H9 (cell line): ENCODE measurements at regions not wholly inside any gene's neighbourhood (a gene's known extent, or its start where the extent isn't known, plus 50 kb on each side); places are given as distances from the start of the nearest gene placed in this dataset.

Source experiments
- DNase-seq: peaks from one replicate; pipeline ENCODE4 v3.0.0-alpha.2; 2017
- H2AFZ ChIP-seq: one replicate; pipeline ENCODE4 v1.6.1; 2013; ENCODE audit warnings: mild to moderate bottlenecking, low read length, control low read depth, moderate library complexity
- H2AK5ac ChIP-seq: 2 replicates; pipeline ENCODE4 v1.6.1; 2013; ENCODE audit warnings: low read length, control low read depth, mixed read lengths; ENCODE audit not compliant: insufficient read length
- H2BK120ac ChIP-seq: one replicate; pipeline ENCODE4 v1.6.1; 2013; ENCODE audit warnings: low read depth, mild to moderate bottlenecking, low read length, control low read depth, inconsistent platforms; ENCODE audit not compliant: poor library complexity, severe bottlenecking
- H2BK12ac ChIP-seq: 2 replicates; pipeline ENCODE4 v1.6.1; 2013; ENCODE audit warnings: low read length, control low read depth, mixed read lengths, low read depth; ENCODE audit not compliant: insufficient read length
- H2BK15ac ChIP-seq: 2 replicates; pipeline ENCODE4 v1.6.1; 2013; ENCODE audit warnings: low read depth, low read length, control low read depth
- H2BK20ac ChIP-seq: one replicate; pipeline ENCODE4 v1.6.1; 2013; ENCODE audit warnings: low read depth, mild to moderate bottlenecking, low read length, control low read depth, inconsistent platforms; ENCODE audit not compliant: poor library complexity, severe bottlenecking
- H2BK5ac ChIP-seq: 2 replicates; pipeline ENCODE4 v1.6.1; 2013; ENCODE audit warnings: low read length, control low read depth, mixed read lengths; ENCODE audit not compliant: insufficient read length
- H3K14ac ChIP-seq: 2 replicates; pipeline ENCODE4 v1.6.1; 2013; ENCODE audit warnings: low read length, control low read depth; ENCODE audit not compliant: insufficient read depth
- H3K18ac ChIP-seq: 2 replicates; pipeline ENCODE4 v1.6.1; 2013; ENCODE audit warnings: low read depth, mild to moderate bottlenecking, mixed read lengths, low read length, control low read depth; ENCODE audit not compliant: insufficient read length
- H3K23ac ChIP-seq: 2 replicates; pipeline ENCODE4 v1.6.1; 2013; ENCODE audit warnings: low read length, control low read depth, mixed read lengths, low read depth; ENCODE audit not compliant: insufficient read length
- H3K23me2 ChIP-seq: 2 replicates; pipeline ENCODE4 v1.6.1; 2013; ENCODE audit warnings: low read depth, mild to moderate bottlenecking, mixed read lengths, low read length, control low read depth; ENCODE audit not compliant: insufficient read length, poor library complexity, severe bottlenecking
- H3K27ac ChIP-seq: 2 replicates; pipeline ENCODE4 v1.5.1; 2013; ENCODE audit warnings: low read length, control low read depth, mixed read lengths, low read depth; ENCODE audit not compliant: insufficient read length
- H3K27me3 ChIP-seq: 2 replicates; pipeline ENCODE4 v1.6.1; 2013; ENCODE audit warnings: low read length, control low read depth, inconsistent platforms; ENCODE audit not compliant: insufficient read depth
- H3K4ac ChIP-seq: 2 replicates; pipeline ENCODE4 v1.6.1; 2013; ENCODE audit warnings: low read depth, mild to moderate bottlenecking, control low read depth, inconsistent platforms, low read length, moderate library complexity
- H3K4me1 ChIP-seq: 2 replicates; pipeline ENCODE4 v1.6.1; 2013; ENCODE audit warnings: low read length, control low read depth, inconsistent platforms; ENCODE audit not compliant: insufficient read depth
- H3K4me2 ChIP-seq: 2 replicates; pipeline ENCODE4 v1.6.1; 2013; ENCODE audit warnings: low read length, control low read depth, mixed read lengths; ENCODE audit not compliant: insufficient read length, insufficient read depth
- H3K56ac ChIP-seq: 2 replicates; pipeline ENCODE4 v1.6.1; 2013; ENCODE audit warnings: low read depth, mild to moderate bottlenecking, mixed read lengths, low read length, control low read depth; ENCODE audit not compliant: insufficient read length
- H3K79me1 ChIP-seq: 2 replicates; pipeline ENCODE4 v1.6.1; 2013; ENCODE audit warnings: low read depth, mild to moderate bottlenecking, moderate library complexity, low read length, control low read depth, inconsistent platforms; ENCODE audit not compliant: insufficient read depth, poor library complexity, severe bottlenecking
- H3K79me2 ChIP-seq: 2 replicates; pipeline ENCODE4 v1.6.1; 2013; ENCODE audit warnings: low read length, control low read depth, inconsistent platforms; ENCODE audit not compliant: insufficient read depth
- H3K9ac ChIP-seq: 2 replicates; pipeline ENCODE4 v1.6.1; 2013; ENCODE audit warnings: low read length, control low read depth, mixed read lengths; ENCODE audit not compliant: insufficient read length; ENCODE audit errors: extremely low read depth
- H3K9me3 ChIP-seq: one replicate; pipeline ENCODE4 v1.6.1; 2013; ENCODE audit warnings: low read depth, low read length, inconsistent platforms; ENCODE audit not compliant: control insufficient read depth
- H3T11ph ChIP-seq: one replicate; pipeline ENCODE4 v1.6.1; 2013; ENCODE audit warnings: mild to moderate bottlenecking, low read length, control low read depth, inconsistent platforms
- H4K20me1 ChIP-seq: one replicate; pipeline ENCODE4 v1.6.1; 2013; ENCODE audit not compliant: control insufficient read depth, insufficient read length, insufficient read depth
- H4K5ac ChIP-seq: 2 replicates; pipeline ENCODE4 v1.6.1; 2013; ENCODE audit warnings: low read depth, mild to moderate bottlenecking, mixed read lengths, low read length, control low read depth; ENCODE audit not compliant: insufficient read length
- H4K8ac ChIP-seq: replicated peaks from 2 replicates; pipeline ENCODE4 v1.6.1; 2013; ENCODE audit warnings: low read length, control low read depth, mixed read lengths, low read depth; ENCODE audit not compliant: insufficient read length
- H4K91ac ChIP-seq: 2 replicates; pipeline ENCODE4 v1.6.1; 2013; ENCODE audit warnings: low read depth, mild to moderate bottlenecking, moderate library complexity, mixed read lengths, low read length, control low read depth; ENCODE audit not compliant: insufficient read length
- H3K27ac Mint-ChIP-seq, 3 experiments: 2 replicates in 2 of 3; 3 replicates in 1 of 3; pipeline ENCODE4 v1.8.0; 2020 to 2021; ENCODE audit warnings: mixed read lengths in 3 of 3, mild to moderate bottlenecking in 1 of 3, moderate library complexity in 1 of 3
- H3K27me3 Mint-ChIP-seq: 2 replicates; pipeline ENCODE4 v1.8.0; 2021; ENCODE audit warnings: low read depth, mild to moderate bottlenecking, moderate library complexity, mixed read lengths
- H3K36me3 Mint-ChIP-seq, 3 experiments: 2 replicates in 2 of 3; 3 replicates in 1 of 3; pipeline ENCODE4 v1.8.0; 2020 to 2021; ENCODE audit warnings: low read depth in 3 of 3, mixed read lengths in 3 of 3; ENCODE audit not compliant: insufficient read depth in 1 of 3
- H3K4me1 Mint-ChIP-seq, 2 experiments: 2 replicates each; pipeline ENCODE4 v1.8.0; 2020; ENCODE audit warnings: mixed read lengths in 2 of 2
- H3K4me3 Mint-ChIP-seq, 2 experiments: 2 replicates in 1 of 2; 3 replicates in 1 of 2; pipeline ENCODE4 v1.8.0; 2020 to 2021; ENCODE audit warnings: mild to moderate bottlenecking in 2 of 2, mixed read lengths in 2 of 2, moderate library complexity in 1 of 2
- H3K9me3 Mint-ChIP-seq, 2 experiments: 2 replicates in 1 of 2; 3 replicates in 1 of 2; pipeline ENCODE4 v1.8.0; 2020; ENCODE audit warnings: mild to moderate bottlenecking in 2 of 2, mixed read lengths in 2 of 2, moderate library complexity in 1 of 2
- WGBS: extraction: QIAGEN DNeasy Blood & Tissue Kit; methylation state at CpG from one replicate; pipeline ENCODE4 v1.1.7; 2013; ENCODE audit warnings: missing lambda C conversion rate, low lambda C conversion rate, mixed read lengths; ENCODE audit not compliant: insufficient read length; ENCODE audit errors: extremely low coverage; 5-methylcytosine and 5-hydroxymethylcytosine counted together
- TF ChIP-seq, protein P1 (sequence below): fragments of 200-600 bp; sonication (generic); conservative IDR thresholded peaks from 3 replicates; pipeline ENCODE4 v1.8.0; 2021; ENCODE audit warnings: antibody characterized with exemption, mild to moderate bottlenecking

GRCh38 chr10:10540398-10540797 lies 477.3 kb upstream of the CELF2 start:
- DNase-seq: no peak
- Mint-ChIP-seq H3K36me3 (no peaks in the 10 kb centered on the region; a peak in 1 of 7 replicates), H3K9me3 (no peaks in the 10 kb centered on the region)

More at GRCh38 chr10:10540398-10540797, 477.3 kb upstream of the CELF2 start:
- no peak overlapping the region for H3K9ac ChIP-seq
- no peak overlapping the region for H3K14ac ChIP-seq
- H4K8ac ChIP-seq: no peak overlapping the region
- no peak overlapping the region for H3K4me3 Mint-ChIP-seq
- H3K4me2 ChIP-seq: no peak overlapping the region
- no peak overlapping the region for H3K27ac ChIP-seq
- H3K56ac ChIP-seq: no peak overlapping the region
- H3K79me2 ChIP-seq: no peaks in the 10 kb centered on the region
- H2AFZ ChIP-seq: no peak overlapping the region
- no peak overlapping the region for H2AK5ac ChIP-seq
- no peaks in the 10 kb centered on the region for H3K4me1 ChIP-seq
- no peak overlapping the region for H3K23ac ChIP-seq
- no peak overlapping the region for H3K27ac Mint-ChIP-seq
- no peak overlapping the region for H2BK20ac ChIP-seq
- no CpG with 5 or more reads among the region's 3 CpGs for WGBS
- no peaks in the 10 kb centered on the region for H3K79me1 ChIP-seq
- no peak overlapping the region for H3K4ac ChIP-seq
- TF ChIP-seq, protein P1, sequence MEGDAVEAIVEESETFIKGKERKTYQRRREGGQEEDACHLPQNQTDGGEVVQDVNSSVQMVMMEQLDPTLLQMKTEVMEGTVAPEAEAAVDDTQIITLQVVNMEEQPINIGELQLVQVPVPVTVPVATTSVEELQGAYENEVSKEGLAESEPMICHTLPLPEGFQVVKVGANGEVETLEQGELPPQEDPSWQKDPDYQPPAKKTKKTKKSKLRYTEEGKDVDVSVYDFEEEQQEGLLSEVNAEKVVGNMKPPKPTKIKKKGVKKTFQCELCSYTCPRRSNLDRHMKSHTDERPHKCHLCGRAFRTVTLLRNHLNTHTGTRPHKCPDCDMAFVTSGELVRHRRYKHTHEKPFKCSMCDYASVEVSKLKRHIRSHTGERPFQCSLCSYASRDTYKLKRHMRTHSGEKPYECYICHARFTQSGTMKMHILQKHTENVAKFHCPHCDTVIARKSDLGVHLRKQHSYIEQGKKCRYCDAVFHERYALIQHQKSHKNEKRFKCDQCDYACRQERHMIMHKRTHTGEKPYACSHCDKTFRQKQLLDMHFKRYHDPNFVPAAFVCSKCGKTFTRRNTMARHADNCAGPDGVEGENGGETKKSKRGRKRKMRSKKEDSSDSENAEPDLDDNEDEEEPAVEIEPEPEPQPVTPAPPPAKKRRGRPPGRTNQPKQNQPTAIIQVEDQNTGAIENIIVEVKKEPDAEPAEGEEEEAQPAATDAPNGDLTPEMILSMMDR: no peak
- no peak overlapping the region for H3T11ph ChIP-seq
- no peaks in the 10 kb centered on the region for H4K20me1 ChIP-seq
- H4K5ac ChIP-seq: no peak overlapping the region
- no peak overlapping the region for H2BK12ac ChIP-seq
- H3K4me1 Mint-ChIP-seq: peaks cover 10 to 14% of the 10 kb centered on the region in 2 experiments
- H4K91ac ChIP-seq: no peak overlapping the region
- H3K27me3 ChIP-seq: no peaks in the 10 kb centered on the region
- no peaks in the 10 kb centered on the region for H3K9me3 ChIP-seq
- peaks cover 1% of the 10 kb centered on the region; the same call in 1 of the 2 replicates for H3K27me3 Mint-ChIP-seq
- H3K23me2 ChIP-seq: no peaks in the 10 kb centered on the region
- H2BK5ac ChIP-seq: no peak overlapping the region
- no peak overlapping the region for H2BK120ac ChIP-seq
- no peak overlapping the region for H3K18ac ChIP-seq
- H2BK15ac ChIP-seq: no peak overlapping the region
